ENCODE measurements at regions not wholly inside any gene's neighbourhood (a gene's known extent, or its start where the extent isn't known, plus 50 kb on each side); places are given as distances from the start of the nearest gene placed in this dataset.

GRCh38 chr10:57336341-57336740 lies 931.4 kb downstream of the IPMK start:
- TF ChIP-seq CTCF (conservative IDR thresholded peaks at IDR 0.05; ENCODE audit: low read depth, low read length) (no peak), EZH2 (IDR thresholded peaks at IDR 0.05; ENCODE audit: borderline replicate concordance, low read depth, low read length, poor library complexity, severe bottlenecking) (no peak)
